ENCODE measurements at regions not wholly inside any gene's neighbourhood (a gene's known extent, or its start where the extent isn't known, plus 50 kb on each side); places are given as distances from the start of the nearest gene placed in this dataset.
"Not testable (repeated sequence)": the region's sequence is repeated elsewhere in the genome, so short reads cannot be mapped to it uniquely, and the experiment has no call there.

DNA sequence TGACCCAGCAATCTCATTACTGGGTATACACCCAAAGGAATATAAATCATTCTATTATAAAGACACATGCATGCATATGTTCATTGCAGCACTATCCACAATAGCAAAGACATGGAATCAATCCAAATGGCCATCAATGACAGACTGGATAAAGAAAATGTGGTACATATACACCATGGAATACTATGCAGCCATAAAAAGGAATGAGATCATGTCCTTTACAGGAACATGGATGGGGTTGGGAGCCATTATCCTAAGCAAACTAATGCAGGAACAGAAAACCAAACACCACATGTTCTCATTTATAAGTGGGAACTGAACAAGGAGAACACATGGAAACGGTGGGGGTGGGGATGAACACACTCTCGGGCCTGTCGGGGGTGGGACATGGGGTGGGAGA is 129.2 kb upstream of the STK26 start:
- not testable (repeated sequence) for DNase-seq (ENCODE audit: low read depth, low spot score)

DNA sequence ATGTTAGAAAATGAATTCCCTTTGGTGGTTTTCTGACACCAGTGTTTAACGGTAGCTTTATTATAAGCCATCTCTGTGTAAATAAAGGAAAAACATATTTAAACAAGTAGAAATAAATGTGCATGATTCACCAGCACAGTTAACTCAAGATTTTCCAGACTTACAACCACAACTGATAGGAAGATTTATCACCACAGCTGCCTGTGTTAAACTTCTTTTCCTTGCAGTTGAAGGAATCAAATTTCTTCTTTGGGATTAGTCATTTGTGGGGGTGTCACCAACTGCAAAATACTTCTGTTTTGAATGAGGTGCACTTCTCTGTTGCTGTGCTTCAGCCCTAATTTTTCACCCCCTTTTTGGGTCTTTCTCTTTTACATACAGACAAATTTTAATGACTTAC is 128.1 kb upstream of the STK26 start:
- no peak for DNase-seq (ENCODE audit: low read depth, low spot score)

DNA sequence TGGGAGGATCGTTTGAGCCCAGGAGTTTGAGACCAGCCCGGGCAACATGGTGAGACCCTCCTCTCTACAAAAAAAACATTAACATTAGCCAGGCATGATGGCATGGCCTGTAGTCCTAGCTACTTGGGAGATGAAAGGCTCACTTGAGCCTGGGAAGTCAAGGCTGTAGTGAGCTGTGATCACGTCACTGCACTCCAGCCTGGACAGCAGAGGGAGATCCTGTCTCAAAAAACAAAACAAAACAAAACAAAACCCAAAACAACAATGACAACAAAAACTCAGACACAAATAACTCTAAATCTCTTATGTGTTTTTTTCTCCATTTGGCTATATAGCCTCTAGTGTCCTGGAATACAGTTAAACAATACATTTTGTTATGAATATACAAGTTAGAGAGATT is 127.3 kb upstream of the STK26 start:
- DNase-seq (ENCODE audit: low read depth, low spot score) = no peak

DNA sequence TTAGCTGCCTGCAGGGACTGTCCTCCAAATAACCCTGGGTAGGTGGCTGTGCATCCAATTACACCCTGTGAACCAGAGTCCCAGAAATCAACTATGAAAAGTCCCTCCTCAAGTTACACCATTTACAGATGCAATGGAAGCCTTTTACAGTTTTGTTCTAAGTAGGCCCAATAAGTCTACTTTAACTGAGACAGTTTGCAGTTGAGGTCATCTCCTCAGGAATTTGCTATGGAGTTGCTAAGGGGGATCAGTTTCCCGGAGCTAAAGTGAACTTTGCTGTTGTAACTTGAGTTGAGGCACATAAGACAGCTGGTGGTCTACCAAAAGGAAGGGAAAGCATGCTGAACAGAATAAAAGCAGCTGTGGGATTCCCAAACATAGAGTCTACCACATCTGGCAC is 121.6 kb upstream of the STK26 start:
- no peak for DNase-seq (ENCODE audit: low read depth, low spot score)

DNA sequence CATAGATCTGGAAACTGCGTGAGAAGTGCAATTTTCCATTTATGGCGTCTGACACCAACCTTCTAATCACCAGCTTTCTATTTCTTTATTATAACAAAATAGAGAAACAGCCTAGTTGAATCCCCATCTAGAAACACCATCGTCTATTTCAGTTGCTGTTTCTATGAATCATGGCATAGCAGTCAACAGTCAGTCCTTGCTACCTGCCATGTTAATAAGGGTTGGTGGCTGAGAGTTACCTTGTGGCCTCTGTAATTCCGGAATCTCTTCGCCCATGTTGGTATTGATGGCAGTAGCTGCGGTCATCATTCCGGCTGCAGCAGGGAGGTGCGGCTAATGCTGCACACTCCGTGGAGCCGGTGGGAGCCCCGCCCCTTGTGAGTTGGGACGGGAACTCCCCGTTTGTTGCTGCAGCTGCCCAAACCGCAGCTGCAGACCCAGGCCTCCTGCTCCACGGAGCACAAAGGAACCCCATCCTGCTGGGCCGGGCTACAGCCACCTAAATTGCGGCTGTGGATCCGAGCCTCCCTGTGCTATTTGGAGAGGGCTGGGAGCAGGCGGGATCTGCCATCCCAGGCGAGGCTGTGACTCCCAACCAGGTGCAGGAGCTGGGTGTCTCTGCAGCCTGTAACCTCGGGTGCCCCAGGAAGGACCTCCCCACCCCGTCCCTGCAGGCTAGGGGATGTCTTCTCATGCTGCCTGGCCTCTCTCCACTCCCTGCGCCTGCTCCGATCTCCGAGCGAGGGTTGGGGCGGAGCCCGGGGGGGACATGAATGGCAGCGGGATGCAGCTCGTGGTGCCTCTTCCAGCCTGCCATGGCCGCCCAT is 115.4 kb upstream of the STK26 start:
- DNase-seq (ENCODE audit: low read depth, low spot score) = no peak

DNA sequence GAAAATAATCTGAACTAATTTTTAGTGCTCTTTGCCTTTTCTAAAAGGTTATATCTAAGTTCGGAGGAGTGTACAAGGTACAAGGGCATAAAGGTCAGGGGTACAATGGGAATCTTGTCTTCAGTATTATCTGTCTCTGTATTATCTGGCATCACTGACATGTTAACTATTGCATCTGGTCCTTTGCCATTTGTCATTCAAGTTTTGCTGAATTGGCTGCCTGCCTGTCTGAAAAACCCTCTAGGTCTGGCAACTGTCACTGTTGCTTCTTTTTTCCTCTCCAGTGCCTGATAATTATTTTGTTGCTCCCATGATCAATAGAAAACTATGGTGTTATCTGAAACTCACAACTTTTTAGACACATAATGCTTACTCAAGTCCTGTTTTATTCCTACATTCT is 112.5 kb upstream of the STK26 start:
- DNase-seq (ENCODE audit: low read depth, low spot score) = no peak

DNA sequence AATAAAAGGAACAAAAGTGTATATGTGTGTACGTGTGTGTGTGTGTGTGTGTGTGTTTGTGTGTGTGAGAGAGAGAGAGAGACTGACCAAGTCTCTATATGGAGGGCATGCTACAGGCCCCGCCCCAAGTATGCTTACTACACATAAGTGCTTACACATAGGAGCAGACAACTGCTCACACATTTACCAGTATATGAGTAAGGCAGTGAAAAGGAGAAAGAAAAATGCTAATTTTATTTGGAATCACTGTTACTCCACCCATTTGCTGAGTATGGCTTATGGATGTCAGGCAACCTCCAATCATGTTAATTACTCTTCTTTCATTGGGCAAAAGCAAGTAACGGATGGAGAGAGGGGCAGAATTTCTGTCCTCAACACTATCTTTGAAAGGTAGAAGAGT is 107.6 kb upstream of the STK26 start:
- no peak for DNase-seq (ENCODE audit: low read depth, low spot score)

DNA sequence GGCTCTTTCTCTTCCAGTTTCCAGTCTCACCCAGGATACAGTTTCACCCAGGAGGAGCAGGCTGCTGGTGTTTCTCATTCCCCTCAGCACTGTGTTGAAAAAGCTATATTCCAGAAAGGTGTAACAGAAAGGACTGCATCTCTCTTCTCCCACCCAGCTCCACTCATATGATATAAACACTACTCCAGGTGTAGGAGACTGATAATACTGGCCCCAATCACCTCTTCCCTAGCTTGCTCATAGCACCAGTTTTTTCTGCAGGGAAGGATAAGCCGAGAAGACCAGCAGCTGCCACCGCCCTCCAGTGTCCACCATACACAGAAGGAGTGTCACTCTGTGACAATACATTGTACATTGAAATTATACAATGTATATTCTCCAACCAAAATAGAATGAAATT is 105.5 kb upstream of the STK26 start:
- no peak for DNase-seq (ENCODE audit: low read depth, low spot score)

DNA sequence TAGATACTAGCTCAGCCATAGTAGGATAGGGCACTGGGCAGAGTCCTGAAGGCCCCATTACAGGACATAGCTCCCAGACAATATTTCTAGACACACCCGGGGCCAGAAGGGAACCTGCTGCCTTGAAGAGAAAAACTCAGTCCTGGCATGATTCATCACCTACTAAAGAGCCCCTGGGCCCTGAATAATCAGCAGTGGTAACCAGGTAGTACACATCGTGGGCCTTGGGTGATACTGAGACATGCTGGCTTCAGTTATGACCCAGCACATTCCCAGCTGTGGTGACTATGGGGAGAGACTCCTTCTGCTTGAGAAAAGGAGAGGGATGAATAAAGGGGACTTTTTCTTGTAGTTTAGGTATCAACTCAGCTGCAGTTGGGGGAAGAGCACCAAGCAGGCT is 104.3 kb upstream of the STK26 start:
- no peak for DNase-seq (ENCODE audit: low read depth, low spot score)

DNA sequence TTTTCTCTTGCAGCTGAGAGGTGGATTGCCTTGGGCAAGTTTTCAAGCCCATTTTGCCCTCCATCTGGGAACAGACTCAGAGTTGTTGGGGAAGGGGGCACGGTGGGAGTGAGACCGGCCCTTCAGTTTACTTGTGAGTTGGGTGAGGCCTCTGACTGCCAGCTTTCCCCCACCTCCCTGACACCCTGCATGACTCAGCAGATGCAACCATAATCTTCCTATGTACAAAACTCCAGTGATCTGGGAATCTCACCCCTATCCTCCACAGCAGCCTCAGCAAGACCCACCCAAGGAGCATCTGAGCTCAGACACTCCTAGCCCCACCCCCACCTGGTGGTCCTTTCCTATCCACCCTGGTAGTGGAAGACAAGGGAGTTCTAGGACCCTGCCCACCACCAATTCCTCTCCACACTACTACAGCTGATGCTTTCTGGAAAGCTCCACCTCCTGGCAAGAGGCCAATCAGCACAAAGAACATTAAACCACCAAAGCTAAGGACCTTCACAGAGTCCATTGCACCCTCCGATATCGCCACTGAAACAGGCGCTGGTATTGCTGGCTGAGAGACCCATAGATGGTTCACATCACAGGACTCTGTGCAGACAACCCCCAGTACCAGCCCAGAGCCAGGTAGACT is 99.4 kb upstream of the STK26 start:
- no peak for DNase-seq (ENCODE audit: low read depth, low spot score)

DNA sequence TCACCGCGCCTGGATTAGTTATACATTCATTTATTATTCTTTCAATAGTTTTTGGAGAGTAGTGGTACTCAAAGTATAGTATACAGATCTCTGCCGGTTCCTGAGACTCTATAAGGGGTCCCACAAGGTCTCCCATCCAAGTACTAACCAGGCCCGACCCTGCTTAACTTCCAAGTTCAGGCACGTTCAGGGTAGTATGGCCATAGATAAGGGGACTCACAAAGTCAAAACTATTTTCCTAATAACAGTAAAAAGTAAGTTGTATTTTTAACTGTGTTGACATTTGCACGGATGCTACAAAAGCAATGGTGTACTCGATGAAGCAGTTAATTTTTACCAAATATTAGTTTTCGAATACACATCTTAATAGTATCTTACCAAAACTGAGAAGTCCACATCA is 84.4 kb upstream of the STK26 start:
- no peak for DNase-seq (ENCODE audit: low read depth, low spot score)

DNA sequence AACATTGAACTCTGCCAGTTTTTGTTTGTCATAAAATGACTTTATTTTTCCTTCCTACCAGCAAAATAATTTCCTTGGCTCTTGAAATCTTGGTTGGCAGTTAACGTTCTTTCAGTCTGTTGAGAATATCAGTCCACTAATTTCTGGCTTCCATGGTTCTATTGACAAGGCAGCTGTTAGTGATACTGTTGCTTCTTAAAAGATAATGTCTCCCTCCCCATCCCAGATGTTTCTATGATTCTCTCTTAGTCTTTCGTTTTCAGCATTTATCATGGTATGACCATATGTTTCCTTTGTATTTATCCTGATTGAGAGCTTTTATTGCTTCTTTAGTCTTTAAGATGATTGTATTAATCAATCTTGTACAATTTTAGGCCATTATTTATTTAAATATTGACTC is 81.1 kb upstream of the STK26 start:
- DNase-seq (ENCODE audit: low read depth, low spot score) = no peak

DNA sequence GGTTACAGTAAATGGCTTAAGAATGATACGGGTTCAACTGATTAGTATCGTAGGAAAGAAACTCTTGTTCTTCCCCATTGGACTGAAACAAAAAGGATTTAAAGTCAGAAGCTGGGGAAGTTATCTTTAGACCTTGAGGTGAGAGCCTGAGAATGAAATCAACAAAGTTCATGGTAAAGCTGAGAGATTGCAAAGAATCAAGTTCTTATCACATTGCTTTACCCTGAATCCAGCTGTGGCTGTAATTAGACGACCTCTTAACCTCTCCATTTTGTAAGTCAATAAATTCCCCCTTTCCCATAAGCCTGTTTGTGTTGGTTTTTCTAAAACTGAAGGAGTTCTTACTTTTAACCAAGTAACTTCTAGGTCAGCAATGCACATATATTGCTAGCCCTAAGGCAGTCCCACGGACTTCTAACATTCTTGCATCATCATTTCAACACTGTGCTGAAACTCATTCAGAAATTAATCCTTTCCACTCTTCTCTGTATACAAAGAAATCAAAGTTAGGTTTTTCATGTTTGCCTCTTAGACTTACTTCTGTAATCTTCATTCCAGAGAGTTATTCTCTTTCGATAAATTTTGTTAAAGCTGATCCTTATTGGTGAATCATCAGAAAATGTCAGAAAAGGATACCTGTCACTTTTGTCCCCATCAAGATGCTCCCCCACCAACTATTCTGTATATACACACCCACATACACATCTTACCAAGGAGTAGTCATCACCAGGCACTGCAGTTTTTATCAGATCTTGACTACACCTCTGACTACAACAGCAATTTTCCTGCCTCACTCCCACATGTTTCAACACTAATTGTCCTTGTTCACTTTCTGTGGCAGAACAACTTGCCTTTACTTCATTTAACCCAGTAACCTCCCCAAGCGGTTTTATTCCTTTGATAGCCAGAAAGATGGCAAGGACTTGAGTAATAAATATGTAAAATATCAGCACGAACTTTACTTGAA is 77.9 kb upstream of the STK26 start:
- DNase-seq (ENCODE audit: low read depth, low spot score) = no peak

DNA sequence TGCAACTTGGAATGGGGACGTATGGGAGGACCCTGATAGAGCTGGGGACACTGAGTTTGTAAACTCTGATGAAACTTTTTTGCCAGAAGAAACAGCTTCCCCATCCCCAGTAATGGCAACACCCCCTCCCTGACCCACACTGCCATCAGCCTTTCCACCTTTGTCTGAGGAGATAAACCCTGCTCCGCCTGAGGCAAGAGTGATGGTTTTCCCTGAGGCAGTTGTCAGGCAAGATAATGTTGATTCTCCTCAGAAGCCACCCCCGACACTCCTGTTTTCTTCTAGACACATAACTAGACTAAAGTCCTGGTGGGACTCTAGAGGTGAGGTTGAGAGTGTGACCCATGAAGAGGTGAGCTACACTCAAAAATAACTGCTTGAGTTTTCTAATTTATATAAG is 71.9 kb upstream of the STK26 start:
- DNase-seq (ENCODE audit: low read depth, low spot score) = no peak

DNA sequence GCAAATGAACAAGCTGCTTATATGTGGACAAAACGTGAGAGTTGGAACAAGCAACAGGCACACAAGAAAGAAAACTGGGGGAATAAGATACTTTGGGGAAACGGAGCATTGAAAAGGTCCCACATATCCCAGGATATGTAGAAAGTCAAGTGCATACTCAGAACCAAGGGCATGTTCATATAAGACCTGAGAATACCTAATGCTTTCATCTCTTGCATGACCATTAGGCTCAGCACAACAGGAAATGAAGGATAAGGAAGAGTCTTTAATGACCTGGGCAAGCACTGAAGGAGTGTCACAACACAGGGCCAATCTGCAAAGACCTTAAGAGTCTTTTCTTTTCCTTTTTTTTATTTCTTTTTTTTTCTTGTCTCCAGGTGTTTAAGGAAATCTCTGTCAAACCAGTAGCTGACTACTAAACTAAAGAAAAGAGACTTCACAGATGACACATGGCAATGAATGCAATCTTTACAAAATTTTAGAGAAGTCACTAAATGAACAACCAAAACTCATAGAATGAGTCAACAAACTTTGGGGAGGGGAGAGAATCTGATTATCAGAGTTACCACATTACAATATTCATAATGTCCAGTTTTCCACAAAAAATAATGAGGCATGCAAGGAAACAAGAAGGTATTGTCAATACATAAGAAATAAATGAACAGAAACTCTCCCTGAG is 67.9 kb upstream of the STK26 start:
- DNase-seq (ENCODE audit: low read depth, low spot score) = no peak

DNA sequence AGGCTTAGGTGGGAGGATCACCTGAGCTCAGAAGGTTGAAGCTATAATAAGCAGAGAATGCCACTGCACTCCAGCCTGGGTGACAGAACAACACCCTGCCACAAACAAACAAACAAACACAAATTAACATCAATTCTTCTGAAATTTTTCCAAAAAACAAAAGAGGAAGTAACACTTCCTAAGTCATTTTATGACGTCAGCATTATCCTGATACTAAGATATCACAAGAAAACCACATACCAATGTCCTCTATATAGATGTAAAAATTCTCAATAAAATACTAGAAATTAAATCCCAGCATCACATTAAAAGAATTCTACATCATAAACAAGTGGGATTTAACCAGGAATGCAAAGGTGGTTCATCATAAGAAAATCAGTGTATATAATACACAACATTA is 64.4 kb upstream of the STK26 start:
- DNase-seq (ENCODE audit: low read depth, low spot score) = no peak

DNA sequence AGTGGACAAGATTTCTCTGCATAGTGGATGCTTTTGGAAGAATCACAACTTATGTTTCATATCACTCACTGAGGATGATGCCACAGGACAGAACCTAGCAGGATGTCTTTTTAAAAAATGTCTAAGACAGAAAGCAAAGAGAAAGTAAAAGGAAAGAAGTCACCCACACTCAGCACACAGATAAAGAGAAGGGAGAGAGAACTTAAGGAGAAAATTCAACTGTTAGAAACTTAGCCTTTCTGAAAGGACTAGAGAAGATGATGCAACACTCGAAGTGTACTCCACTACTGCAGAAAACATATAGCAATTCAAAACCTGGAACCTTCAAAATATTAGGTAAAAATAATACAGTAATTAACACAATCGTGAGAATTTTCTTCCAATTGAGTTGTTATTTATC is 52.8 kb upstream of the STK26 start:
- DNase-seq (ENCODE audit: low read depth, low spot score) = no peak
